ENCODE measurements at regions not wholly inside any gene's neighbourhood (a gene's known extent, or its start where the extent isn't known, plus 50 kb on each side); places are given as distances from the start of the nearest gene placed in this dataset.
"Not testable (repeated sequence)": the region's sequence is repeated elsewhere in the genome, so short reads cannot be mapped to it uniquely, and the experiment has no call there.

DNA sequence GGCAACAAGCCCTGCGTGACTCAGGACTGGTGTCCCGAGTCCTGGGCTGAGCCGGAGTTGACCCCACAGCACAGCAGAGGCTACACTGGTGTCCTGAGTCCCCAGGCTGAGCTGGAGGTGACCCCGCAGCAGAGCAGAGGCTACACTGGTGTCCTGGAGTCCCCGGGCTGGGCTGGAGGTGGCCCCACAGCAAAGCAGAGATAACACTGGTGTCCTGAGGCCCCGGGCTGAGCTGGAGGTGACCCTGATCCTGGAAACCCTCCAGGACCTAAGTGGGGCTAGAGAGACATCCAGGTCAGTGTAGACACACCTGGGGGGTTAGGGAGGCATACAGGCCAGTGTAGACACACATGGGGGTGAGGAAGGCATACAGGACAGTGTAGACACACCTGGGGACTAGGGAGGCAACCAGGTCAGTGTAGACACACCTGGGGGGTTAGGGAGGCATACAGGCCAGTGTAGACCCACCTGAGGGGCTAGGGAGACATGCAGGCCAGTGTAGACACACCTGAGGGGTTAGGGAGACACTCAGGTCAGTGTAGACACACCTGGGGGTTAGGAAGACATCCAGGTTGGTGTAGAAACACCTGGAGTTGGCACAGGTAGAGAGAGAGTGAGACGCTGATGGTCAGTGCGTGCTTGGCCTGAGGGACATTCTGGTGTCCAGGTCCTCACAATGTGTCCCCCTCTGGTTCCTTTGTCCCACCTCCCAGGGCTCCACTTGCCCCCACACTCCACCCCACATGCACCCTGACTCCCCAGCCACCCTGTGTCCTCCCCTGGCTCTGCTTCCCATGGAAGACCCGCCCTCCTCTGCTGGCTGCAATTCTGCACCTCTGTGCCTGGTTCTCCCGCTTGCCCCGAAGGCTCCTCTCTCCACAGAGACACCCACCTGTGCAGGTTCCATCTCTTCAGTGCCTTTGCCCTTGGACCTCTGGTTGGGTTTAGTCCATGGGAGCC lies 321.6 kb upstream of the SFSWAP start:
- no peak for DNase-seq (ENCODE audit: low read depth in 2 of 2)

DNA sequence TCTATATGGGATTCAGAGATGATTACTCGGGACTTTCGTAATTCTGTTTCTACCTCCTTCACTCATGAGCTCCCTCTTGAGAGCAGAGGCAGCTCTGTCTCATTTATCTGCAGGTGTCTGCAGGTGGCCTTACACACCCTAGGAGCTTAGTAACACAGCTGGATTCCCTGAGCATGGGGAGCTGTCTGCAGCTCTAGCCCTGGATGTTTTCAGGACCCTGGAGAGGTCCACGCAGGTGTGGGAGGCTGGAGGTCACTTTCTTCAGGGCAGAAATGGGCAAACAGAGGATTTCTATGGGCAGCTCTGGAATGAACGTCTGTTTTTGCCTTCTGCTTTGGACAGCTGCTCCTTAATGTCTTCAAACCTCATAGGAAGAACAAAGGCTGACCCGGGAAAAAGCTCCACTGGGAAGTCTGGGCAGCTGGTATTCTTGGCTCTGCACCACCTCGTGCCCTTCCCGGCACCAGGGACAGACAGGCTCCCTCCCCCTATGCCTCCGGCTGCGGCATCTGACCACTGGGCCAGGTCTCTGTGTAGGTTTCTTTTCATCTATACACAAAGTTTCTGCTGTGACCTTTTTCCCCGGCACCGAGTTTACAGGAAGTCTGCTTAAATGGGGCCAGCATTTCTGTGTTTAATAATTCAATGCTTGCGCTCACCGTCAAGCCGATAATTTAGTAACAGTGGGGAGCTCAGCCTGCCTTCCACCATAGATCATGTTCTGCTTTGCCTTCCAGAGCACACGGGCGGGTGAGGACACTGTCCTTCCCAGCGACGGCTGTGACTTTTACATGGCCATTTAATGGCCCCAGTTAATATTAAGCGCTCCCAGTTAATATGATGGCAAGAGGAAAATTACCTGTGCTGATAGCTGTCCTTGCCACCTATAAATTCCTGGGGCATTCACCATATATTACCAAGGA lies 320.2 kb upstream of the SFSWAP start:
- no peak for DNase-seq (ENCODE audit: low read depth in 2 of 2)

DNA sequence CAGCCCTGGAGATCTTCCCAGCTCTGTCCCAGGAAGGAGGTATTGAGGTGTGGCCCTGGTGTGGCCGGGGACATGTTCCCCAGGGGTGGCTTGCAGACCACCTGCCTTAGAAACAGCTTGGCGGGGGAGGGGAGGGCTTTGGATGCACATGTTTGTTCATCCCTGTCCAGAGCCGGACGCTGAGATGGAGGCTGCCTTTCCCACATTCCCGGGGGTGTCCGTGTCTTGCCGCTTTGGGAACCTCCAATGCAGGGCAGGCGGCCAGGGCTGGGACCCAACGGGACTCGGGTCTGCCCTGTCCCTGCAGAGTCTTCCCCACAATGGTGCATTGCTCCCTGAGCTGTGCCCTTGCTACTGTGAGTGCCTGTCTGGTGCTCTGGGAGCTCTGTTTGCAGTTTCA lies 319.5 kb upstream of the SFSWAP start:
- no peak for DNase-seq (ENCODE audit: low read depth in 2 of 2)

DNA sequence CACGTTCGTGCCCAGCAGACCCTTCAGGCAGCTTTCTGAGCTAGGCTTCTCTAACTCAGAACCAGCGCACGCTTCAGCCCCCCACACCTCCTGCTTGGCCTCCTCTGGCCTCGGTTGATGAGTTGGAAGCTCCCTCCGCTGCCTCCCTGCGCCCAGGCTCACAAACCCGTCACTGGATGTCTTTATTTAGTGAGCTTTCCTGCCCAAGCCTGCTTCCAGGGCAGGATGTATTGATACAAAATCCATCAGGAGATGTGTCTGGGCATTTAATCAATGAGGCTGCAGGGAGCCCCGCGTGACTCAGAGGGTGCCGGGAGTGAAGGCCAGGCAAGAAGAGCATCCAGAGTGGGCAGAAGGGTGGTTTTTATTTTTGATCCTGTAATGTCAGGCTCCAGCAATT lies 316.1 kb upstream of the SFSWAP start:
- not testable (repeated sequence) for DNase-seq (ENCODE audit: low read depth in 2 of 2)

DNA sequence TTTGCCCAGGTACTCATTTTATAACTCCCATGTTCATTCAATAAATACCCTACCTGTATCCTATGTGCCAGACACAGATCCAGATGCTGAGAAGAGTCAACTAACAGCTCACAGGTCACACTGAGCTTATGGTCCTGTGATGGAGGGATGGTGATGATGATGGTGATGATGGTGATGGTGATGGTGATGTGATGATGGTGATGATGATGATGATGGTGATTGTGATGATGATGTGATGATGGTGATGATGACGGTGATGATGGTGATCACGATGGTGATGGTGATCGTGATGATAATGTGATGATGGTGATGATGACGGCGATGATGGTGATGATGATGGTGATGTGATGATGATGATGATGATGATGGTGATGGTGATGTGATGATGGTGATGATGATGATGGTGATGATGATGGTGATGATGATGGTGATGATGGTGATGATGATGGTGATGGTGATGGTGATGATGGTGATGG lies 315.6 kb upstream of the SFSWAP start:
- DNase-seq (ENCODE audit: low read depth in 2 of 2) = not testable (repeated sequence)

DNA sequence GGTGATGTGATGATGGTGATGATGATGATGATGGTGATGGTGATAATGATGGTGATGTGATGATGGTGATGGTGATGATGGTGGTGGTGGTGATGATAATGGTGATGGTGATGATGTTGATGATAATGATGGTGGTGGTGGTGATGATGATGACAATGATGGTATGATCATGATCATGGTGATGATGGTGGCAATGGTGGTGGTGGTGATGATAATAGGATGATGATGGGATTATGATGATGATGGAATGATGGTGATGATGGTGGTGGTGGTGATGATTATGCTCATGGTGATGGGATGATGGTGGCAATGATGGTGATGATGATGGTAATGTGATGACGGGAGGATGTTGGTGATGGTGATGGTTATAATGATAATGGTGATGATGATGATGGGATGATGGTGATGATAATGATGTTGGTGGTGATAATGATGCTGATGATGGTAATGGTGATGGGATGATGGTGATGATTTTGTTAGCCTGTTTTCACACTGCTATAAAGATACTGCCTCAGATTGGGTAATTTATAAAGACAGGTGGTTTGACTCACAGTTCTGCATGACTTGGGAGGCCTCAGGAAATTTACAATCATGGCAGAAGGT lies 314.8 kb upstream of the SFSWAP start:
- no peak for DNase-seq (ENCODE audit: low read depth in 2 of 2)

DNA sequence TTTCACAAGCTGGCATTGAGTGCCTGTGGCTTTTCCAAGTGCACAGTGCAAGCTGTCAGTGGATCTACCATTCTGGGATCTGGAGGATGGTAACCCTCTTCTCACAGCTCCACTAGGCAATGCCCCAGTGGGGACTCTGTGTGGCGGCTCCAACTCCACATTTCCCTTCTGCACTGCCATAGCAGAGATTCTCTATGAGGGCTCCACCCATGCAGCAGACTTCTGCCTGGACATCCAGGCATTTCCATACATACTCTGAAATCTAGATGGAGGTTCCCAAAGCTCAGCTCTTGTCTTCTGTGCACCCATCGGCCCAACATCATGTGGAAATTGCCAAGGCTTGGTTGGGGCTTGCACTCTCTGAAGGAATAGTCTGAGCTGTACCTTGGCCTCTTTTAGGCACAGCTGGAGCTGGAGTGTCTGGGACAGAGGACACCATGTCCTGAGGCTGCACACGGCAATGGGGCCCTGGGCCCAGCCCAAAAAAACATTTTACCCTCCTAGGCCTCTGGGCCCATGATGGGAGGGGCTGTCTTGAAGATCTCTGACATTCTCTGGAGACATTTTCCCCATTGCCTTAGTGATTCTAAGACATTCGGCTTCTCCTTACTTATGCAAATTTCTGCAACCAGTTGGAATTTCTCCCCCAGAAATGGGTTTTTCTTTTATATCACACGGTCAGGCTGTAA lies 313.3 kb upstream of the SFSWAP start:
- no peak for DNase-seq (ENCODE audit: low read depth in 2 of 2)

DNA sequence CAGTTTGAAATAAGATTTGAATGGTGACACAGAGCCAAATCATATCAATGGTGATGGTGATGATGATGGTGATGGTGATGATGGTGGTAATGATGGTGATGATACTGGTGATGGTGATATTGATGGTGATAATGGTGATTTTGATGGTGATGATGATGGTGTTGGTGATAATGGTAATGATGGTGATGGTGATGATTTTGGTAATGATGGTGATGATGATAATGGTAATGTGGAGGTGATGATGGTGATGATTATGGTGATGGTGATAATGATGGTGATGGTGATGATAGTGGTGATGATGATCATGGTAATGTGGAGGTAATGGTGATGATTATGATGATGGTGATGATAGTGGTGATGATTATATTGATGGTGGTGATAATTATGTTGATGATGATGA lies 311.9 kb upstream of the SFSWAP start:
- DNase-seq (ENCODE audit: low read depth in 2 of 2) = no peak

DNA sequence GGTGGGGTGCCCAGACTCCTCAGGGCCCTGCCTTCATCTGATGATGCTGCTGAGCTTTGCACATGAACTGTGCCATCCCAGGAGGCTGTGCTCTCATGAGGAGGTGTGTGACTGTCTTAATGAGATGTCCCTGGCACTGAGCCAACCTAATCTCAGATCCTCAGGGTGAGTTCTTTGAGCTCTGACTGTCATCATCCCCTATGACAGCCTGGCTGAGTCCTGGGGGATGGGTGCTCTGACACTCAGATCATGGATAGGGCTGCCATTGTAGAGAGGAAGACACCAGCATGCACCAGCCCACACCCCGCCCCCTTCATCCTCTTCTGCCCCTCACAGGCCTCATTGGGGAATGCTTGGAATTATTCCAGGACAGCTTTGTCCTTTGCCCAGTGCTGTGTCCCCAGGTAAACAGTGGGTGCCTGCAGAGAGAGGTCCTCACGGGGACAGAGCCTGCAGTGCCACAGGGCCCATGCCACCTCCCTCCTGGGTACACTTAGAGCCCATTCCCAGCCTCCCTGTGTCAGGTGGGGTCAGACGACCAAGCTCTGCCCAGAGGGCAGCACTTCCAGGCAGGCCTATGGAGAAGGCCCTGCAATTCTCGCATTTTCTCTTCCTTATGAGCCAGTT lies 310.1 kb upstream of the SFSWAP start:
- DNase-seq (ENCODE audit: low read depth in 2 of 2) = not testable (repeated sequence)

DNA sequence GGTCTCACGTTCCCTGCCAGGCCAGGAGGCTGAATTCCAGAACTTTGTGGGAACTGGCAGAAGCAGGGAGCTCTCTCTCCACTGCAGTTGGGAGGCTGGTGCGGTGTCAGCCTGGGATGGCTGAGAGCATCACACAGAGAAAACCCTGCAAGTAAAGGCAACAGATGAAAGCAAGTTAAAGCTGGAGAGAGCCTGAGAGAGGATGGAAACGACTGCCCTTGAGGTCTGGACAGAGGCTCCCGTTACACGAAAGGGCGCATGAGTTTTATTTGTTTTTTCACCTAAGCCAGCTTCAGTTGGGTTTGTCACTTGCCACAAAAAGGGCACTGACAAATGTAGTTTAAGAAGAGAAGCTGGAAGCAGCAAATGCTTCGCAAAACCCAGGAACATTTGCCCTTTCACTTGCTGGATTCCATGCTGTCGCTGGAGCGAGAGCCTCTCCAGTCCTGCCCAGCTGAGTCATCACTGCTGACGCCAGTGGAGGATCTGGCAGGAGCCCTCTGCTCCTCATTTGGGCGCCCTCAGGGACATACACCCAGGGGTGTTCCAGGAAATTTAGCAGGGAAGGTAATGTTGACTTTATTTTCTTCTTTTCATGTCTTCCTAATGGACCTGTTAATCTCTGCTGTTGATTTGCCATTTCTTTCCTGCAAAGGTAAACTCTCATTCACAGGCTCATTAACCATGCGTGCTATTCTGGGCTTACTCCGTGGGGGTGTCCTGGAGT lies 308.8 kb upstream of the SFSWAP start:
- not testable (repeated sequence) for DNase-seq (ENCODE audit: low read depth in 2 of 2)

DNA sequence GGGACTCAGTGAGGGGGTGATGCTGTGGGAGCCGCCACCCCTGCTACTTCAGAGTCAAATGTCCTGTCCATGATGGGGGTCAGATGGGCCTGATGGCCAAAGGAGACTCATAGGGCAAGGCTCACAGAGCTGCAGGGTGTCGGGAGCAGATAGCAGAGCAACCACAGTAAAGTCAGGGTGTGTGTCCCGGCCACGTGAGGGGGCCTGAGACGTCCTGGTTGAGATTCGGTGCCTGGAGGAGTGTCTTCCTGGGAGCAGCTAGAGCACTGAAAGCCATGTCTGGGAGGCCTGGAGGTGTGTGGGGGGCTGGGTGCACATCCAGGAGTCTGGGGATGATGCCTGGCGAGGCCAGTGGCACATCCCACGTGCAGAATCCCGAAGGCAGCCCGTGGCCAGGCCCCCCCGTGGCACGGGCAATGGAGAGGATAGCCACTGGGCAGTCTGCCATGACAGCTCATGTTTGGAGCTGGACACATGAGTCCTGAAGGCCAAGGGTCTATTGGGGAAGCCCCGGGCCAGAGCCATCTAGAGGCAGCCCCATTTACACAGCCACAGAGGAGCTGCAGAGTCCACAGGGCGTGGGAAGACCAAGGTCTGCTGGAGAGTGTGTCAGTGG lies 308.0 kb upstream of the SFSWAP start:
- DNase-seq (ENCODE audit: low read depth in 2 of 2) = no peak

DNA sequence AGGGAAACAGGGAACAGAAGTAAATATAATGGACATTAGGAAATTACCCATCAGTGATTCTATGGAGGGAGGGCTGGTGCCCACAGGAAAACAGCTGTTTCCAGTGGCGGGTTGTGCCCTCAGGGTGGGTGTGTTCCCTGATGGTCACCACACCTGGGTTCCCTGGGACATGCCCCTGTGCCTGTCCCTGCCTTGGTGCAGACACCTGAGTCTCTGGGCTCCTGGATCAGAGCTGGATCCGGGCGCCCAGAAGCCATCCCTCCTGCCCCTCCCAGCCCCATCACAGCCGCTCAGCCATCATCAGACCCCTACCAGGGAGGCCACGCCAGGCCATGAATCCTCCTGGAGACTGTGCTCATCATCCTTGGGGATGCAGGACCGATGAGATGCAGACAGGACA lies 307.2 kb upstream of the SFSWAP start:
- no peak for DNase-seq (ENCODE audit: low read depth in 2 of 2)

DNA sequence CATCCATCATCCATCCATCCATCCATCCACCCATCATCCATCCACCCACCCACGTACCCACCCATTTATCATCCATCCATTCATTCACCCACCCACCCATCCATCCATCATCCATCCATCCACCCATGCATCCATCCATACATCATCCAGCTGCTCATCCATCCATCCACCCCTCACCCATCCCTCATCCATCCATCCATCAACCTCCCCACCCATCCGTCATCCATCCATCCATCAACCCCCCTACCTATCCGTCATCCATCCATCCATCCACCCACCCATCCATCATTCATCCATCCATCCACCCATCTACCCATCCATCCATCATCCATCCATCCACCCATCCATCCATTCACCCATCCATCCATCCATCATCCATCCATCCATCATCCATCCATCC lies 306.2 kb upstream of the SFSWAP start:
- no peak for DNase-seq (ENCODE audit: low read depth in 2 of 2)

DNA sequence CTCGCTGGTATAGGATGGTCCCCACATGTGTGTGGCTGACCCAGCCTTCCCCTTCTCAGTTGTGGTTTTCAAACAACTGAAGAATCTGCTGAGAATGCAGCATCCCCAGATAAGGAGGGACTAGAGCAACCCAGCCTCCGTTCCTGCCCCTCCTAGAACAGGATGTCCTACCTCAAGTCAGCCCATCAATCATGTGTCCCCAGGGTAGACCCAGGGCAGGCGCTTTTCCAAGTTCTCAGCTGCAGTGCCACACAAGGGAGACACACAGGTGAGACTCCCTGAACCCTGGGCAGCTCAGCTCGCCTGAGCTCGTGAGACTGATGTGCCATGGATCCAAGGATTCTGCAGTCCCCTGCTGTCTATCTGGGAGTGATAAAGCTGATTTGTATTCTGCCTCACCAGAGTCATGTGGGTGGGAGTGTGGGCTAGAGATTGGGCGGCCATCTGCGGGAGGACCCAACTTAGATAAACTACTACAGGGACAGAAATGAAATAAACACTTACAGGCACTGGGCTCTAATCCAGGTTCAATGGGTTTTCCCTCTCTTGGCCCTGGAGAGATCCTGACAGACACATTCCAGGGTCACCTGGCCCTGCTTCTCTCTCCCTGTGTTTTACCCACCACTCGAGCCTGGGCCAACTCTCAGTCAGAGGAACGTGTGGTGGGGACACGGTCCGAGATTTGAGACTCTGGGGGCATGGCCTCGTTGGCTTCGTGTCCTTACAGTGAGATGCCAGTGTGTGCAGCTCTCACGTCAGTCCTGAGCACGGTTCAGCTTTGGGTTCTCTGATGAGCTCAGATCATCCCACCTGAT lies 303.5 kb upstream of the SFSWAP start:
- DNase-seq (ENCODE audit: low read depth in 2 of 2) = no peak

DNA sequence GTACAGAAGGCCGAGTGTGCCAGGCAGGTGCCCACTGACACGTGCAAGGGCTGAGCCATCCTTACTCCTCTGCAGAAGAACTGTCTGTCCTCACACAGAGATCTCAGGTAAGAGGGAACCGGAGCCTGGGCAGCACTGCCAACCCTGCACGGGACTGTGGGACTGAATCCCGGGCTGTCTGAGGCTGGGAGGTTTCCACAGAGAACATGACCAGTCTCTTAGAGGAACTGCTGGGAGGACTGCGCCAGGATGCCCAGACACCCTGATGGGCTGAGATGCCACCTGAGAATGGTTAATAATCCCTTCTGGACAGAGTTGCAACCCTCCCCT lies 302.9 kb upstream of the SFSWAP start:
- no peak for DNase-seq (ENCODE audit: low read depth in 2 of 2)

DNA sequence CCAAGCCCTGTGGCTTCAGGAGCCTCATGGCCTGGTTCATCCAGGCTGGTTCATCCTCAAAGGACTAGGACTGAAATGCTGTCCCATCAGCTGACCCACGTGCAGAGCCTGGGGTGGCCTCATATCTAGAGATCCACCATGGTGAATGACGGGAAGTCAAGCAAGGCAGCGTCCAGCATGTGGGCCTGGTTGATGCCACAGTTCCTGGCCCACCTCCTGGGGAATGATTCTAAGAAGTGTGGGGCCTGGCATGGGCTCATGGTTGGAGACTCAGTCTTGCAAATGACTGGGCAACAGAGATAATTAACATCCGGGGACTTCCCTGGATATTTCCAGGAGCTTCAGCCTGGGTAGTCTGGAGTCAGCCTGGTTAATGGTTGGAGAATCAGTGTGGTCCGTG lies 302.4 kb upstream of the SFSWAP start:
- DNase-seq (ENCODE audit: low read depth in 2 of 2) = no peak

DNA sequence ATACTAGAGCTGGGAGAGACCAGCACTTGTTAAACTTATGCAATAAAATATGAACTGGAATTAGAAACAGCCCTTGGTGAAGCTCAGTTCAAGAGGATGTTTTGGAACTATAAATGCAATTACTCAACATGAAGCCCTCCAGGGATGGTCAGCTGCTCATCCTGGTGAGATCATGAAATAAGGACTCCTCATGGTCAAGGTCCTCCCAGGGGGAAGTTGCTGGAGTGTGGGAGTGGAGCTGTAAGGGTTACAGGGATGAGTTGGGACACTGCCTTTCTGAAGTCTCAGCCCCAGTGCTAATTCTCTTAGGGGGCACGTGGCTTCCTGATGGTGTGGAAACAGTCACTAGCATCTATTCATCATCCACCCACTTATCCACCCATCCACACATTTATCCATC lies 301.7 kb upstream of the SFSWAP start:
- DNase-seq (ENCODE audit: low read depth in 2 of 2) = no peak

DNA sequence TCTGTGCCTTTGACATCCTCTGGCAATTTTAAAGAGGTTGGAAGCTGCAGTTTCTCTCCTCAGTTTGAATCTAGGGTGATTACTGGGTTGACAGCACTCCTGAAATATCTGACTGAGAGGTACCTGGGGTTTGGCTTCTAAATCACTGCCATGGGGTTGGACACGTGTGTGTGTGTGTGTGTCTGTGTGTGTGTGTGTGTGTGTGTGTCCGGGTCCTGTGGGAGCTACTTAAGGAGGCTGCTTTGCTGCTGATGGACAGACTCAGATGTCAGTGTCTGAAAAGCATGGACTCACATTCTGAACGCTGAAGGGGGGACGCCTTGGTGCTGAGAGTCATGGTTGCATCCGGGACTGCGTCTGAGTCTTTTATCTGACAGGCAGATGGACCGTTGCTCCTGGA lies 299.1 kb upstream of the SFSWAP start:
- not testable (repeated sequence) for DNase-seq (ENCODE audit: low read depth in 2 of 2)

DNA sequence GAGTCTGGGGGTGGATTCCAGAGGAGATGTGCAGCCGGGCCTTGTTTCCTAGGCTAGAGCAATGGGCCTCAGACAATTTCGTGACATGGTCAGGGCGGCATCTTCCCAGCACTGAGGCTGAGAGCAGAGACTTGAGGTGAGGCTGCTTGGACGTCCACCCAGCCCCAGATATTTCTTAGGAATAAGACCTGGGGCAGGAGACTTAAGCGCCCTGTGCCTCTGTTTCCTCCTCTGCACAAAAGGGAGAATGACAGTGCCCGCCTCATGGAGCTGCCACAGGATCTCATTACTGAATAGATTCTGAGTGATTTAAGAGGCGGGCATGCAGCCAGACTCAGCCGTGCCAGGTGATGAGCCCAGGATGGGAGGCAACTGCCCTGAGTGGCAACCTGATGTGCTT lies 297.9 kb upstream of the SFSWAP start:
- DNase-seq (ENCODE audit: low read depth in 2 of 2) = no peak
